ENCODE measurements at regions not wholly inside any gene's neighbourhood (a gene's known extent, or its start where the extent isn't known, plus 50 kb on each side); places are given as distances from the start of the nearest gene placed in this dataset.

DNA sequence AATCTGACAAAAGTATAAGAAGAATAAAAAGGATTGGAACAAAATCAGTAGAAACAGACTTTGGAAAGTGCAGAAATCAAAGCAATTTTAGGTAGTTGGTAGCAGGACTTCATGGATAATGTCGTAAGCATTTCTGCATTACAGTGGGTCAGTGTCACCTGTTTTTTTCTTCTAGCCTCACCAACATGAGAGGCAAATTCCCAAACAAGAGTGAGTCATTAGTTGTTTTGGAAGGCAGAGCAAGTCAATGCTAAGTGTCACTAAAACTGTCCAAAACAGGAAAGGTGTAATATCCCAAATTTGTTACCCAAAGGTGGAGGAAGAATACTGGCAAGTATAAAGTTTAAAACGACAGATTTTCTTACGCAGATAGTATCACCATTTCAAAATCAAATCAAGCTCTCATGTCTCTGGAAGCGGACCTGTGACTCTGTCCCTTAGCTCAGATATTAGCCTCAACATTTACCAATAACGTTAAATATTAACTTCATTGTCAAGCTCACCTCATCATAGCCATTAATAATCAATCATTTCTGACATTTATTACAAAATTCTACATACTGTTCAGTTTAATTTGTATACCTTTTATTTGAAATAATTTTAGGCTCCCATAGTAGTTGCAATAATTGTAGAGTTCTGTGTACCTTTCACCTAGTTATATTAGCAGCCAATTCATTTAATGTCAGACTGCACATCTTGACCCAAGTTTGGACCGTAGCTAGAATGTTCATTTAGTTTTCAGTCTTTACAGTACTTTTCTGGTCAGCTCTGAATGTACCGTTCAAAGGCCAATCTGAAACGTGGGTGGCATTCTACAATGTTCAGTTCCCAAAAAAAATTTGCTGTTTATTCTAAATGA is 901.2 kb upstream of the COX7C start:
- no peak for DNase-seq (ENCODE audit: low spot score in 2 of 2)
- intact Hi-C loops (cut with DNase I), result no loop called here
- H3K4me1 ChIP-seq, result no peaks in the 10 kb centered on the region
- no peaks in the 10 kb centered on the region for H3K9me3 ChIP-seq
- no peaks in the 10 kb centered on the region for H3K36me3 ChIP-seq
- no peak overlapping the region for H3K4me3 ChIP-seq
- TF ChIP-seq, protein P1, sequence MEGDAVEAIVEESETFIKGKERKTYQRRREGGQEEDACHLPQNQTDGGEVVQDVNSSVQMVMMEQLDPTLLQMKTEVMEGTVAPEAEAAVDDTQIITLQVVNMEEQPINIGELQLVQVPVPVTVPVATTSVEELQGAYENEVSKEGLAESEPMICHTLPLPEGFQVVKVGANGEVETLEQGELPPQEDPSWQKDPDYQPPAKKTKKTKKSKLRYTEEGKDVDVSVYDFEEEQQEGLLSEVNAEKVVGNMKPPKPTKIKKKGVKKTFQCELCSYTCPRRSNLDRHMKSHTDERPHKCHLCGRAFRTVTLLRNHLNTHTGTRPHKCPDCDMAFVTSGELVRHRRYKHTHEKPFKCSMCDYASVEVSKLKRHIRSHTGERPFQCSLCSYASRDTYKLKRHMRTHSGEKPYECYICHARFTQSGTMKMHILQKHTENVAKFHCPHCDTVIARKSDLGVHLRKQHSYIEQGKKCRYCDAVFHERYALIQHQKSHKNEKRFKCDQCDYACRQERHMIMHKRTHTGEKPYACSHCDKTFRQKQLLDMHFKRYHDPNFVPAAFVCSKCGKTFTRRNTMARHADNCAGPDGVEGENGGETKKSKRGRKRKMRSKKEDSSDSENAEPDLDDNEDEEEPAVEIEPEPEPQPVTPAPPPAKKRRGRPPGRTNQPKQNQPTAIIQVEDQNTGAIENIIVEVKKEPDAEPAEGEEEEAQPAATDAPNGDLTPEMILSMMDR (IDR thresholded peaks at IDR 0.05), result no peak
- no peak overlapping the region for H3K27ac ChIP-seq
- no peaks in the 10 kb centered on the region for H3K27me3 ChIP-seq

DNA sequence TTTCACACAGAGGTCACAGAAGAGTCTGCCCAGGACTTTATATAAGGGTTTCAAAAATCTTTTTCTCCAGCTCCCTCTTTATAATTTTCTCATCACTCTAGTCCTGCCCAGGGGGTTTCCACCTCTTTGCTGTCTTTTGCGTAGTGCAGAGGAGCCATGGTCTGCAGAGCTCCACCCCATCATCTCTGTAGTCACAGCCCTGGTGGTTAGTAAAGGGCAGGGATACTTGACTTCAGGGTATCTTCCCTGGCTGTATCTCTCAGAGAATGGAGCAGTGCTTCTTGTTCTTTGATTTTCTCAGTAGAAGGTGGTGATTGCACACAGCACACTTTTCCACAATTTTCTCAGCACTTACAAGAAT is 900.6 kb upstream of the COX7C start:
- TF ChIP-seq, protein P1 (IDR thresholded peaks at IDR 0.05), result no peak
- intact Hi-C loops (cut with DNase I), result no loop called here

DNA sequence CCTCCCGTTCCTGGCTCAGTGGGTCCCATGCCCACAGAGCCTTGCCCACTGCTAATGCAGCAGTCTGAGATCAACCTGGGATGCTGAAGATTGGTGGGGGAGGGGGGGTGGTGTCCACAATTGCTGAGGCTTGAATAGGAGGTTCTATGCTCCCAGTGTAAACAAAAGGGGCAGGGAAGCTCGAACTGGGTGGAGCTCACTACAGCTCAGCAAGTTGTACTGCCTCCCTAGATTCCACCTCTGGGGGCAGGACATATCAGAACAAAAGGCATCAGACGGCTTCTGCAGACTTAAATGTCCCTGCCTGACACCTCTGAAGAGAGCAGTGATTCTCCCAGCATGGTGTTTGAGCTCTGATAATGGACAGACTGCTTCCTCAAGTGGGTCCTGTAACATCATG is 885.6 kb upstream of the COX7C start:
- H3K4me1 ChIP-seq, result no peaks in the 10 kb centered on the region
- no peak overlapping the region for H3K4me3 ChIP-seq
- TF ChIP-seq, protein P1 (IDR thresholded peaks at IDR 0.05), result no peak
- intact Hi-C loops (cut with DNase I), result no loop called here
- no peak overlapping the region for H3K27ac ChIP-seq
- no peaks in the 10 kb centered on the region for H3K9me3 ChIP-seq
- H3K36me3 ChIP-seq, result no peaks in the 10 kb centered on the region
- no peaks in the 10 kb centered on the region for H3K27me3 ChIP-seq
- no peak for DNase-seq (ENCODE audit: low spot score in 2 of 2)

More for the DNA sequence above, 900.6 kb upstream of the COX7C start:
- Histone ChIP-seq H3K9me3 (no peaks in the 10 kb centered on the region), H3K4me3 (no peak overlapping the region), H3K27me3 (no peaks in the 10 kb centered on the region), H3K27ac (no peak overlapping the region), H3K36me3 (no peaks in the 10 kb centered on the region), H3K4me1 (no peaks in the 10 kb centered on the region)
- no peak for DNase-seq (ENCODE audit: low spot score in 2 of 2)

DNA sequence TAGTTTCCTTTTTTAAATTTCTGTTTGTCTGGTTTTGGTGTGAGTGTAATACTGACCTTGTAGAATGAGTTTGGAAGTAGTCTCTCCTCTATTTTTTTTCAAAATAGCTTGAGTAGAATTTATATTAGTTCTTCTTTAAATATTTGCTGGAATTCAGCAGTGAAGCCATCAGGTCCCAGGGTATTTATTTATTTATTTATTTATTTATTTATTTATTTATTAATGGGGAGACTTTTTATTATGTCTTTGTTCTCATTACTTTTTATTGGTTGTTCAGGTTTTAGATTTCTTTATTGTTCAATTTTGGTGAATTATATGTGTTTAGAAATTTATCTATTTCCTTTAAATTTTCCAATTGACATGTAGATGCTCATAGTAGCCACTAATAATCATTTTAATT is 875.8 kb upstream of the COX7C start:
- no peak overlapping the region for H3K4me3 ChIP-seq
- TF ChIP-seq, protein P1 (IDR thresholded peaks at IDR 0.05), result no peak
- intact Hi-C loops (cut with DNase I), result no loop called here

DNA sequence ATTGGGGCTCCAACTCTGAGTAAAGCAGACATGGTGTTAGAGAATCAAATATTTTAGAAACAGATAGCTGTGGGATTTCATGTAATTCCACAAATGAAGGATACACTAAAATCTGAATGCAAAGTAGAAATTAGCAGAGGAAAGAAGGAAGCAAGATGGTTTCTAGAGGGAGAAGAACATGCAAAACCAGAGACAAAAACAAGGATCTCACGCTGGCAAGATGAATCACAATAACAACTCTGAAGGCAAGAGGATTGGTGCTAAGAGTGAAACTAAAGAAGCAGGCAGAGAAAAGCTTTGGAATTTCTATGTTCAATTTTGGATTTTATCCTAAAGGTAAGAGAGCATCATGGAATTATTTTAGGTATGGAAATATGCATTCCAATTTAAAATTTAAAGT is 857.2 kb upstream of the COX7C start:
- H3K4me3 ChIP-seq, result no peak overlapping the region
- TF ChIP-seq, protein P1 (IDR thresholded peaks at IDR 0.05), result no peak
- no peak for DNase-seq (ENCODE audit: low spot score in 2 of 2)
- H3K4me1 ChIP-seq, result no peaks in the 10 kb centered on the region
- H3K9me3 ChIP-seq, result no peaks in the 10 kb centered on the region
- H3K27me3 ChIP-seq, result no peaks in the 10 kb centered on the region
- intact Hi-C loops (cut with DNase I), result no loop called here
- H3K36me3 ChIP-seq, result no peaks in the 10 kb centered on the region
- H3K27ac ChIP-seq, result no peak overlapping the region

More for the DNA sequence above, 875.8 kb upstream of the COX7C start:
- H3K4me1 ChIP-seq, result no peaks in the 10 kb centered on the region
- H3K9me3 ChIP-seq, result no peaks in the 10 kb centered on the region
- H3K27ac ChIP-seq, result no peak overlapping the region
- no peaks in the 10 kb centered on the region for H3K36me3 ChIP-seq
- no peak for DNase-seq (ENCODE audit: low spot score in 2 of 2)
- no peaks in the 10 kb centered on the region for H3K27me3 ChIP-seq

Measured in ascending aorta (tissue), 2 donors.